SK-N-SH (cell line): ENCODE measurements at regions not wholly inside any gene's neighbourhood (a gene's known extent, or its start where the extent isn't known, plus 50 kb on each side); places are given as distances from the start of the nearest gene placed in this dataset.

ENCODE experiments used
- CTCF ChIA-PET: fragments of 300-600, 350-600 bp; formaldehyde crosslinking; extraction: SDS; loops from one replicate; lab custom pipeline; 2021; lab: Yijun Ruan, JAX
- POLR2A ChIA-PET: fragments of 350-600 bp; sonication (Branson Sonifier 250); formaldehyde crosslinking; extraction: SDS; loops from one replicate; lab custom pipeline; 2020; ENCODE audit warnings: antibody characterized with exemption, inconsistent platforms; lab: Yijun Ruan, JAX
- DNase-seq: peaks from one replicate; pipeline ENCODE4 v3.0.0; 2012
- H2AFZ ChIP-seq: fragments of 200-600 bp; sonication (generic); 2 replicates; pipeline ENCODE4 v1.8.1; 2016; ENCODE audit warnings: antibody characterized with exemption, mild to moderate bottlenecking, low read depth
- H3F3A ChIP-seq: fragments of 200-600 bp; sonication (generic); replicated peaks from 2 replicates; pipeline ENCODE3; 2016; ENCODE audit warnings: antibody characterized with exemption, mild to moderate bottlenecking; ENCODE audit not compliant: insufficient read depth
- H3K27ac ChIP-seq, 2 experiments: fragments of 200-500 bp in 1 of 2; fragments of 200-600 bp in 1 of 2; sonication (Bioruptor generic) in 1 of 2; sonication (generic), shearing (Covaris generic) in 1 of 2; 2 replicates each; pipeline versions ENCODE4 v1.5.1 to v1.6.1; 2014 to 2016; ENCODE audit warnings: low read depth in 2 of 2, inconsistent platforms in 1 of 2, low read length in 1 of 2, mild to moderate bottlenecking in 1 of 2, mixed read lengths in 1 of 2
- H3K27me3 ChIP-seq: fragments of 200-600 bp; sonication (generic), shearing (Covaris generic); 2 replicates; pipeline ENCODE4 v1.6.1; 2016; ENCODE audit warnings: mixed run types; ENCODE audit not compliant: insufficient read depth
- H3K36me3 ChIP-seq, 2 experiments: fragments of 200-500 bp in 1 of 2; fragments of 200-600 bp in 1 of 2; sonication (Bioruptor generic) in 1 of 2; sonication (generic) in 1 of 2; replicated peaks in 1 of 2; 2 replicates each; pipeline versions ENCODE3 to v1.5.1; 2014 to 2016; ENCODE audit warnings: low read length in 1 of 2, mild to moderate bottlenecking in 1 of 2; ENCODE audit not compliant: insufficient read depth in 2 of 2, control insufficient read depth in 1 of 2
- H3K4me1 ChIP-seq, 2 experiments: fragments of 200-500 bp in 1 of 2; fragments of 200-600 bp in 1 of 2; sonication (Bioruptor generic) in 1 of 2; sonication (generic), shearing (Covaris generic) in 1 of 2; 2 replicates each; pipeline versions ENCODE4 v1.5.1 to v1.6.1; 2014 to 2016; ENCODE audit warnings: low read depth in 1 of 2, low read length in 1 of 2, mixed run types in 1 of 2; ENCODE audit not compliant: insufficient read depth in 2 of 2, control insufficient read depth in 1 of 2
- H3K4me2 ChIP-seq: fragments of 200-600 bp; sonication (generic), shearing (Covaris generic); 2 replicates; pipeline ENCODE4 v1.6.1; 2017; ENCODE audit warnings: mixed run types
- H3K4me3 ChIP-seq, 2 experiments: fragments of 200-500 bp in 1 of 2; fragments of 200-600 bp in 1 of 2; sonication (Bioruptor generic) in 1 of 2; sonication (generic), shearing (Covaris generic) in 1 of 2; 2 replicates each; pipeline versions ENCODE4 v1.5.1 to v1.8.1; 2014 to 2016; ENCODE audit warnings: low read depth in 2 of 2, inconsistent platforms in 1 of 2, low read length in 1 of 2, mild to moderate bottlenecking in 1 of 2, mixed read lengths in 1 of 2, moderate library complexity in 1 of 2
- H3K79me2 ChIP-seq: fragments of 200-600 bp; sonication (generic); 2 replicates; pipeline ENCODE4 v1.8.1; 2017; ENCODE audit warnings: mild to moderate bottlenecking; ENCODE audit not compliant: insufficient read depth
- H3K9ac ChIP-seq: fragments of 200-600 bp; sonication (generic); 2 replicates; pipeline ENCODE4 v1.6.1; 2017; ENCODE audit warnings: mixed run types
- H3K9me2 ChIP-seq: fragments of 200-600 bp; sonication (generic); 2 replicates; pipeline ENCODE4 v1.6.1; 2017; ENCODE audit warnings: mixed run types
- H3K9me3 ChIP-seq: fragments of 200-600 bp; sonication (generic); 2 replicates; pipeline ENCODE4 v1.6.1; 2017; ENCODE audit warnings: mixed run types, mild to moderate bottlenecking, moderate library complexity
- H4K20me1 ChIP-seq: fragments of 200-600 bp; sonication (generic); 2 replicates; pipeline ENCODE4 v1.6.1; 2017; ENCODE audit warnings: mild to moderate bottlenecking, mixed run types; ENCODE audit not compliant: insufficient read depth
- CHD2 ChIP-seq: fragments of 150-350 bp; IDR thresholded peaks from 2 replicates; pipeline ENCODE4 v1.6.1; 2018; ENCODE audit warnings: low read length; ENCODE audit not compliant: partially characterized antibody
- EZH2phosphoT487 ChIP-seq: fragments of 200-600 bp; sonication (generic); IDR thresholded peaks from 2 replicates; pipeline ENCODE4 v1.6.1; 2017; ENCODE audit warnings: low read depth, mixed run types, mild to moderate bottlenecking, antibody characterized with exemption, moderate library complexity, borderline replicate concordance
- FOSL2 ChIP-seq: IDR thresholded peaks from 2 replicates; pipeline ENCODE4 v1.4.0; 2012; ENCODE audit warnings: low read depth, mild to moderate bottlenecking, moderate library complexity, borderline replicate concordance
- FOXM1 ChIP-seq: IDR thresholded peaks from 2 replicates; pipeline ENCODE4 v1.4.0; 2012; ENCODE audit warnings: low read depth, mild to moderate bottlenecking
- GATA2 ChIP-seq: sonication (generic); formaldehyde crosslinking; IDR thresholded peaks from 2 replicates; pipeline ENCODE4 v1.5.0; 2020; ENCODE audit warnings: mild to moderate bottlenecking, missing genetic modification reagents
- JUND ChIP-seq: IDR thresholded peaks from 2 replicates; pipeline ENCODE4 v1.4.0; 2012
- MEF2A ChIP-seq: IDR thresholded peaks from 2 replicates; pipeline ENCODE4 v1.4.0; 2012; ENCODE audit warnings: low read depth, borderline replicate concordance
- NRF1 ChIP-seq: IDR thresholded peaks from 2 replicates; pipeline ENCODE4 v1.6.1; 2012; ENCODE audit warnings: low read depth, mild to moderate bottlenecking, low read length
- RAD21 ChIP-seq: IDR thresholded peaks from 2 replicates; pipeline ENCODE4 v1.6.1; 2012; ENCODE audit warnings: mild to moderate bottlenecking, low read length
- RFX5 ChIP-seq: IDR thresholded peaks from 2 replicates; pipeline ENCODE4 v1.6.1; 2012; ENCODE audit warnings: mild to moderate bottlenecking, improper control_type of control experiment, low read length
- SIN3A ChIP-seq: IDR thresholded peaks from 2 replicates; pipeline ENCODE4 v1.6.1; 2012; ENCODE audit warnings: low read depth, mild to moderate bottlenecking, low read length, moderate library complexity, borderline replicate concordance
- SMC3 ChIP-seq: IDR thresholded peaks from 2 replicates; pipeline ENCODE4 v1.6.1; 2012; ENCODE audit warnings: low read depth, low read length, improper control_type of control experiment
- TCF12 ChIP-seq: IDR thresholded peaks from 2 replicates; pipeline ENCODE4 v1.4.0; 2012
- TEAD4 ChIP-seq: IDR thresholded peaks from 2 replicates; pipeline ENCODE4 v1.4.0; 2012; ENCODE audit warnings: mild to moderate bottlenecking, borderline replicate concordance; ENCODE audit not compliant: insufficient read depth
- WGBS: methylation state at CpG from one replicate; pipeline ENCODE4 v1.1.6; 2017; ENCODE audit warnings: low lambda C conversion rate; 5-methylcytosine and 5-hydroxymethylcytosine counted together
- TF ChIP-seq, protein P1 (sequence below): IDR thresholded peaks from 2 replicates; pipeline ENCODE4 v1.4.0; 2012; ENCODE audit warnings: low read depth, borderline replicate concordance
- TF ChIP-seq, protein P2 (sequence below): IDR thresholded peaks from 2 replicates; pipeline ENCODE4 v1.4.0; 2012; ENCODE audit warnings: low read depth, borderline replicate concordance
- TF ChIP-seq, protein P3 (sequence below): IDR thresholded peaks from 2 replicates; pipeline ENCODE4 v1.6.1; 2012; ENCODE audit warnings: mild to moderate bottlenecking, low read depth, low read length, moderate library complexity
- TF ChIP-seq, protein P4 (sequence below): fragments of 200-600 bp; sonication (generic); IDR thresholded peaks from 2 replicates; pipeline ENCODE4 v1.6.1; 2017; ENCODE audit warnings: antibody characterized with exemption, mild to moderate bottlenecking, moderate library complexity

DNA sequence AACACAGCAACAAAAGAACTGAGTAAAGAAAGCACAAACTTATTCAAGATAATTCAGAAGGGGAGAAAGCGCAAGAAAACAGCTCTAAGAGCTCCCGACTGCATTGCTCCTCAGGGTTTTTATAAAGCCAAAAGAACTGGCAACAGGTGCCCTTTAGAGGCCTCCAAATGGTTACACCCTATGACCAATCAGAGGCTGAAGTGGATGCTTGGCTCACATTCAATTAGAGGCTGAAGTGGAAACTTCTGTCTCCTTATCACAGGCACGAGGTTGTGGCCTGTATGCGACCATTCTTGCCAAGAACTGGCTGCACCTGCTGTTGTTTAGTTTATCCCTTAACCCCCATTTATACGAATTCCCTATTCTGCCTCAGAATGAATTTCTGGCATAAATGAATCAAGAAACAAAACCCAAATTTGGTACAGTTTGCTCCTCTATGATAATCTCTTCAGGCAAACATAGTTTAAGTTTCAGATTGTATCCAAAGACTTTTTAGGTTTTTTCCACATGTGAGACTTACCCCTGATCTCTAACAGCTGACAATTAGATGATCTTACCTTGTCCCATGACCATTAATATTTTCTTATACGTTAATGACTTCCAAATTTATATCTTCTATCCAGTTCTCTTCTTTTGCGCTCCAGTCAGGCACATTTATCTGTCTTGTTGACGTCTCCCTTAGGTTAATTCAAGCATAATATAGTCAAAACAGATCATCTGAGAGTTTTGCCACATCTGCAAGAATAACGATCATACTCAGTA, 504.8 kb downstream of the NXPH1 start:
- ChIA-PET CTCF (no interaction called here), POLR2A (no interaction called here)
- H3K4me2 ChIP-seq: no peak overlapping the region
- no peaks in the 10 kb centered on the region for H3K27me3 ChIP-seq
- no peaks in the 10 kb centered on the region for H3K36me3 ChIP-seq
- H3K9me3 ChIP-seq: no peaks in the 10 kb centered on the region
- no peaks in the 10 kb centered on the region for H3K79me2 ChIP-seq
- no peak overlapping the region for H3K27ac ChIP-seq
- H2AFZ ChIP-seq: no peak overlapping the region
- DNase-seq: no peak
- WGBS: 30% methylated on average over 9 of the region's 9 CpGs
- H3F3A ChIP-seq: no peaks in the 10 kb centered on the region
- H3K9ac ChIP-seq: no peak overlapping the region
- no peaks in the 10 kb centered on the region for H4K20me1 ChIP-seq
- TF ChIP-seq, protein P1, sequence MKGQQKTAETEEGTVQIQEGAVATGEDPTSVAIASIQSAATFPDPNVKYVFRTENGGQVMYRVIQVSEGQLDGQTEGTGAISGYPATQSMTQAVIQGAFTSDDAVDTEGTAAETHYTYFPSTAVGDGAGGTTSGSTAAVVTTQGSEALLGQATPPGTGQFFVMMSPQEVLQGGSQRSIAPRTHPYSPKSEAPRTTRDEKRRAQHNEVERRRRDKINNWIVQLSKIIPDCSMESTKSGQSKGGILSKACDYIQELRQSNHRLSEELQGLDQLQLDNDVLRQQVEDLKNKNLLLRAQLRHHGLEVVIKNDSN: no peak
- TF ChIP-seq GATA2 (CRISPR knock-in tag) (no peak), SIN3A (no peak), FOSL2 (no peak), EZH2phosphoT487 (no peak), NRF1 (no peak), TCF12 (no peak)
- TF ChIP-seq, protein P2, sequence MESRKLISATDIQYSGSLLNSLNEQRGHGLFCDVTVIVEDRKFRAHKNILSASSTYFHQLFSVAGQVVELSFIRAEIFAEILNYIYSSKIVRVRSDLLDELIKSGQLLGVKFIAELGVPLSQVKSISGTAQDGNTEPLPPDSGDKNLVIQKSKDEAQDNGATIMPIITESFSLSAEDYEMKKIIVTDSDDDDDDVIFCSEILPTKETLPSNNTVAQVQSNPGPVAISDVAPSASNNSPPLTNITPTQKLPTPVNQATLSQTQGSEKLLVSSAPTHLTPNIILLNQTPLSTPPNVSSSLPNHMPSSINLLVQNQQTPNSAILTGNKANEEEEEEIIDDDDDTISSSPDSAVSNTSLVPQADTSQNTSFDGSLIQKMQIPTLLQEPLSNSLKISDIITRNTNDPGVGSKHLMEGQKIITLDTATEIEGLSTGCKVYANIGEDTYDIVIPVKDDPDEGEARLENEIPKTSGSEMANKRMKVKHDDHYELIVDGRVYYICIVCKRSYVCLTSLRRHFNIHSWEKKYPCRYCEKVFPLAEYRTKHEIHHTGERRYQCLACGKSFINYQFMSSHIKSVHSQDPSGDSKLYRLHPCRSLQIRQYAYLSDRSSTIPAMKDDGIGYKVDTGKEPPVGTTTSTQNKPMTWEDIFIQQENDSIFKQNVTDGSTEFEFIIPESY: no peak
- TF ChIP-seq, protein P3, sequence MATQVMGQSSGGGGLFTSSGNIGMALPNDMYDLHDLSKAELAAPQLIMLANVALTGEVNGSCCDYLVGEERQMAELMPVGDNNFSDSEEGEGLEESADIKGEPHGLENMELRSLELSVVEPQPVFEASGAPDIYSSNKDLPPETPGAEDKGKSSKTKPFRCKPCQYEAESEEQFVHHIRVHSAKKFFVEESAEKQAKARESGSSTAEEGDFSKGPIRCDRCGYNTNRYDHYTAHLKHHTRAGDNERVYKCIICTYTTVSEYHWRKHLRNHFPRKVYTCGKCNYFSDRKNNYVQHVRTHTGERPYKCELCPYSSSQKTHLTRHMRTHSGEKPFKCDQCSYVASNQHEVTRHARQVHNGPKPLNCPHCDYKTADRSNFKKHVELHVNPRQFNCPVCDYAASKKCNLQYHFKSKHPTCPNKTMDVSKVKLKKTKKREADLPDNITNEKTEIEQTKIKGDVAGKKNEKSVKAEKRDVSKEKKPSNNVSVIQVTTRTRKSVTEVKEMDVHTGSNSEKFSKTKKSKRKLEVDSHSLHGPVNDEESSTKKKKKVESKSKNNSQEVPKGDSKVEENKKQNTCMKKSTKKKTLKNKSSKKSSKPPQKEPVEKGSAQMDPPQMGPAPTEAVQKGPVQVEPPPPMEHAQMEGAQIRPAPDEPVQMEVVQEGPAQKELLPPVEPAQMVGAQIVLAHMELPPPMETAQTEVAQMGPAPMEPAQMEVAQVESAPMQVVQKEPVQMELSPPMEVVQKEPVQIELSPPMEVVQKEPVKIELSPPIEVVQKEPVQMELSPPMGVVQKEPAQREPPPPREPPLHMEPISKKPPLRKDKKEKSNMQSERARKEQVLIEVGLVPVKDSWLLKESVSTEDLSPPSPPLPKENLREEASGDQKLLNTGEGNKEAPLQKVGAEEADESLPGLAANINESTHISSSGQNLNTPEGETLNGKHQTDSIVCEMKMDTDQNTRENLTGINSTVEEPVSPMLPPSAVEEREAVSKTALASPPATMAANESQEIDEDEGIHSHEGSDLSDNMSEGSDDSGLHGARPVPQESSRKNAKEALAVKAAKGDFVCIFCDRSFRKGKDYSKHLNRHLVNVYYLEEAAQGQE: no peak
- no peak overlapping the region for H3K4me3 ChIP-seq
- no peaks in the 10 kb centered on the region for H3K9me2 ChIP-seq
- no peaks in the 10 kb centered on the region; a peak in 1 of 4 replicates for H3K4me1 ChIP-seq

DNA sequence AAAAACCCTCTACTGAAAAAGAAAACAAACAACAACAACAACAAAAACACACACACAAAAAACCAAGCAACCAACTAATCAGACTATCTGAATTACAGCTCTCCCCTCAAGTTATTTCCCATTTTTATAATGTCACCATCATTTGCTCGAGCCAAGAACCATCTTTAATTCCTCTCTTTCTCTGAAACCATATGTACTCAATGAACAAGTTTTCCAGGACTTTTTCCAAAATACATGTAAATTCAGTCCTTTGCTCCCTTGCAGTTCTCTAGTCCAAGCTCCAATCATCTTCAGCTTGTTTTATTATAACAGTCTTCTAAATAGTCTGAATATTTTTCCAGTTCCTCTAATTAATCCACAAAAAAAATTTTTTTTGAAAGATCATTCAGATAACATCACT, 506.0 kb downstream of the NXPH1 start:
- H3K4me3 ChIP-seq: no peak overlapping the region
- DNase-seq: no peak
- no peaks in the 10 kb centered on the region for H3F3A ChIP-seq
- no peak overlapping the region for H3K27ac ChIP-seq
- 13% methylated on average over 1 of the region's 1 CpG for WGBS
- H3K79me2 ChIP-seq: no peaks in the 10 kb centered on the region
- no peak overlapping the region for H3K4me2 ChIP-seq
- CTCF ChIA-PET: no interaction called here
- no peaks in the 10 kb centered on the region for H3K9me2 ChIP-seq
- no peak overlapping the region for H2AFZ ChIP-seq
- POLR2A ChIA-PET: no interaction called here
- H3K36me3 ChIP-seq: no peaks in the 10 kb centered on the region
- no peaks in the 10 kb centered on the region for H4K20me1 ChIP-seq
- H3K4me1 ChIP-seq: no peaks in the 10 kb centered on the region; a peak in 1 of 4 replicates
- H3K27me3 ChIP-seq: no peaks in the 10 kb centered on the region
- no peaks in the 10 kb centered on the region for H3K9me3 ChIP-seq
- H3K9ac ChIP-seq: no peak overlapping the region
- TF ChIP-seq JUND (no peak), CHD2 (no peak), RAD21 (no peak), NRF1 (no peak), RFX5 (no peak), SMC3 (no peak), FOXM1 (no peak), MEF2A (no peak), TEAD4 (no peak)
- TF ChIP-seq, protein P4, sequence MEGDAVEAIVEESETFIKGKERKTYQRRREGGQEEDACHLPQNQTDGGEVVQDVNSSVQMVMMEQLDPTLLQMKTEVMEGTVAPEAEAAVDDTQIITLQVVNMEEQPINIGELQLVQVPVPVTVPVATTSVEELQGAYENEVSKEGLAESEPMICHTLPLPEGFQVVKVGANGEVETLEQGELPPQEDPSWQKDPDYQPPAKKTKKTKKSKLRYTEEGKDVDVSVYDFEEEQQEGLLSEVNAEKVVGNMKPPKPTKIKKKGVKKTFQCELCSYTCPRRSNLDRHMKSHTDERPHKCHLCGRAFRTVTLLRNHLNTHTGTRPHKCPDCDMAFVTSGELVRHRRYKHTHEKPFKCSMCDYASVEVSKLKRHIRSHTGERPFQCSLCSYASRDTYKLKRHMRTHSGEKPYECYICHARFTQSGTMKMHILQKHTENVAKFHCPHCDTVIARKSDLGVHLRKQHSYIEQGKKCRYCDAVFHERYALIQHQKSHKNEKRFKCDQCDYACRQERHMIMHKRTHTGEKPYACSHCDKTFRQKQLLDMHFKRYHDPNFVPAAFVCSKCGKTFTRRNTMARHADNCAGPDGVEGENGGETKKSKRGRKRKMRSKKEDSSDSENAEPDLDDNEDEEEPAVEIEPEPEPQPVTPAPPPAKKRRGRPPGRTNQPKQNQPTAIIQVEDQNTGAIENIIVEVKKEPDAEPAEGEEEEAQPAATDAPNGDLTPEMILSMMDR: no peak
